A549 (cell line): ENCODE measurements at regions not wholly inside any gene's neighbourhood (a gene's known extent, or its start where the extent isn't known, plus 50 kb on each side); places are given as distances from the start of the nearest gene placed in this dataset.

Experiments used
- ATAC-seq, 2 experiments: fragments of 200-7000 bp in 1 of 2; fragments of >200 bp in 1 of 2; cut with Nextera tagmentation in 1 of 2; cut with Tn5 transposase in 1 of 2; 3 replicates each; pipeline versions ENCODE4 v1.8.0 to v1.9.1; 2018 to 2020; ENCODE audit warnings: mild to moderate bottlenecking in 1 of 2, moderate library complexity in 1 of 2
- CTCF ChIA-PET: fragments of 300-600 bp; sonication (Branson Sonifier 250); formaldehyde crosslinking; extraction: SDS; loops from one replicate; lab custom pipeline; 2021; ENCODE audit warnings: antibody characterized with exemption, inconsistent platforms; lab: Yijun Ruan, JAX
- POLR2A ChIA-PET: fragments of 350-600 bp; formaldehyde crosslinking; extraction: SDS; loops from one replicate; lab custom pipeline; 2021; ENCODE audit warnings: antibody characterized with exemption, inconsistent platforms; lab: Yijun Ruan, JAX
- DNase-seq, 2 experiments: peaks; one replicate each; pipeline versions ENCODE4 v3.0.0 to v3.0.0-alpha.2; 2011 to 2016; ENCODE audit warnings: low read depth in 1 of 2, low spot score in 1 of 2
- FAIRE-seq: peaks from 2 replicates; lab custom pipeline; 2011; peaks lifted over from hg19 to GRCh38; lab: Jason Lieb, UNC
- H3K27ac ChIP-seq, 2 experiments: fragments of >200 bp; sonication (Bioruptor Twin); formaldehyde crosslinking; 3 replicates each; pipeline ENCODE4 v1.5.1; 2016 to 2017
- H3K4me1 ChIP-seq: fragments of >200 bp; sonication (Bioruptor Twin); formaldehyde crosslinking; 3 replicates; pipeline ENCODE4 v1.6.1; 2016
- H3K4me2 ChIP-seq: fragments of >200 bp; sonication (Bioruptor Twin); formaldehyde crosslinking; 3 replicates; pipeline ENCODE4 v1.6.1; 2016
- H3K4me3 ChIP-seq: fragments of >200 bp; sonication (Bioruptor Twin); formaldehyde crosslinking; 3 replicates; pipeline ENCODE4 v1.5.1; 2016
- H3K9me3 ChIP-seq: fragments of >200 bp; sonication (Bioruptor Twin); formaldehyde crosslinking; 3 replicates; pipeline ENCODE4 v1.6.1; 2016
- ATOH8 ChIP-seq: fragments of 250-450 bp; sonication (Bioruptor Pico); IDR thresholded peaks from 2 replicates; pipeline ENCODE4 v1.5.0; 2020; ENCODE audit warnings: low read depth, mild to moderate bottlenecking, moderate library complexity
- CEBPB ChIP-seq, 2 experiments: fragments of >200 bp in 1 of 2; sonication (Bioruptor Twin) in 1 of 2; formaldehyde crosslinking in 1 of 2; IDR thresholded peaks; 2 replicates each; pipeline ENCODE4 v1.6.1; 2012 to 2016
- E2F6 ChIP-seq: IDR thresholded peaks from 2 replicates; pipeline ENCODE4 v1.6.1; 2012; ENCODE audit warnings: low read depth, borderline replicate concordance
- EHMT2 ChIP-seq: fragments of 200-600 bp; sonication (generic); IDR thresholded peaks from 2 replicates; pipeline ENCODE4 v1.6.1; 2016; ENCODE audit warnings: antibody characterized with exemption, low read depth, mild to moderate bottlenecking, moderate library complexity
- EP300 ChIP-seq, 2 experiments: fragments of >200 bp; sonication (Bioruptor Twin); formaldehyde crosslinking; IDR thresholded peaks; 2 replicates in 1 of 2; 3 replicates in 1 of 2; pipeline ENCODE4 v1.6.1; 2016 to 2017
- FOSL2 ChIP-seq, 2 experiments: fragments of 450-650 bp in 1 of 2; fragments of >200 bp in 1 of 2; sonication (Bioruptor Twin) in 1 of 2; formaldehyde crosslinking; IDR thresholded peaks; 2 replicates each; pipeline versions ENCODE4 v1.5.0 to v1.6.1; 2016 to 2020; ENCODE audit warnings: mild to moderate bottlenecking in 1 of 2, moderate library complexity in 1 of 2
- FOXS1 ChIP-seq: fragments of 250-450 bp; sonication (Bioruptor Pico); IDR thresholded peaks from 2 replicates; pipeline ENCODE4 v1.5.0; 2020; ENCODE audit warnings: mild to moderate bottlenecking, moderate library complexity
- GATA3 ChIP-seq: IDR thresholded peaks from 2 replicates; pipeline ENCODE4 v1.6.1; 2012; ENCODE audit warnings: borderline replicate concordance
- HOXA7 ChIP-seq: fragments of 250-450 bp; sonication (Bioruptor Pico); IDR thresholded peaks from 2 replicates; pipeline ENCODE4 v1.5.0; 2020; ENCODE audit warnings: mild to moderate bottlenecking, moderate library complexity
- JUNB ChIP-seq: fragments of >200 bp; sonication (Bioruptor Twin); formaldehyde crosslinking; IDR thresholded peaks from 2 replicates; pipeline ENCODE4 v1.6.1; 2016
- NPAS2 ChIP-seq: fragments of 250-450 bp; sonication (Bioruptor Pico); IDR thresholded peaks from 2 replicates; pipeline ENCODE4 v1.8.0; 2022; ENCODE audit warnings: mild to moderate bottlenecking, moderate library complexity, borderline replicate concordance
- REST ChIP-seq: fragments of 200-600 bp; sonication (generic); IDR thresholded peaks from 2 replicates; pipeline ENCODE4 v1.6.1; 2016; ENCODE audit warnings: antibody characterized with exemption, mild to moderate bottlenecking, moderate library complexity
- SREBF2 ChIP-seq: fragments of 450-650 bp; IDR thresholded peaks from 2 replicates; pipeline ENCODE4 v1.6.1; 2014; ENCODE audit warnings: mild to moderate bottlenecking, moderate library complexity
- TFCP2L1 ChIP-seq: fragments of 250-450 bp; sonication (Bioruptor Pico); IDR thresholded peaks from 2 replicates; pipeline ENCODE4 v1.5.0; 2021; ENCODE audit warnings: mild to moderate bottlenecking
- ZNF302 ChIP-seq: fragments of 250-450 bp; sonication (Bioruptor Pico); IDR thresholded peaks from 2 replicates; pipeline ENCODE4 v1.9.0; 2021; ENCODE audit warnings: inconsistent platforms, mild to moderate bottlenecking, moderate library complexity
- WGBS: methylation state at CpG from one replicate; pipeline ENCODE4 v1.1.6; 2017; ENCODE audit errors: missing lambda C conversion rate; 5-methylcytosine and 5-hydroxymethylcytosine counted together

GRCh38 chr21:26391166-26391565 lies 181.9 kb downstream of the CYYR1 start:
- Histone ChIP-seq H3K4me1 (peaks cover 23% of the 10 kb centered on the region), H3K4me2 (no peak overlapping the region; the same call in 2 of the 3 replicates)
- peak in 1 of 2 experiments; percentile 13 for DNase-seq
- POLR2A ChIA-PET = no interaction called here
- FAIRE-seq = no peak
- no peak for TF ChIP-seq E2F6
- TF ChIP-seq NPAS2 (CRISPR knock-in tag) = no peak
- TF ChIP-seq JUNB = no peak
- TF ChIP-seq, all 56 proteins: peak for 0
- CTCF ChIA-PET = interaction anchor here (0.5 to 1.5 kb wide), 2 partner anchors 13 to 208 kb away, joined by 3 to 4 read pairs; no protein-coding TSS in a partner anchor
- ATAC-seq = no peak
- no peaks in the 10 kb centered on the region for H3K9me3 ChIP-seq
- H3K27ac ChIP-seq = peak overlapping the region; percentile 48 to 75; a peak in 5 of 6 replicates
- WGBS = 75% methylated on average over 2 of the region's 2 CpGs
- H3K4me3 ChIP-seq = no peak overlapping the region

- 1% methylated on average over 6 of the region's 6 CpGs for WGBS
- no peak for TF ChIP-seq TFCP2L1
- peak in 1 of 2 experiments; percentile 23; a peak in 1 of 5 replicates for TF ChIP-seq EP300 (IDR thresholded peaks at IDR 0.05)
- no peak; the same call in 1 of the 2 replicates for TF ChIP-seq FOSL2 (IDR thresholded peaks at IDR 0.05)
- TF ChIP-seq FOSL2 (CRISPR knock-in tag; IDR thresholded peaks at IDR 0.05) = peak; percentile 19; the same call in 1 of the 2 replicates
- peak; percentile 37; the same call in 1 of the 2 replicates for TF ChIP-seq JUNB
- TF ChIP-seq GATA3 = peak; percentile 60
- ATAC-seq (peak; percentile 84 to 87), DNase-seq (peak; percentile 10 to 75), FAIRE-seq (no peak)
- ChIA-PET CTCF (no interaction called here), POLR2A (no interaction called here)
- Histone ChIP-seq H3K4me3 (no peak overlapping the region), H3K4me1 (peaks cover 23% of the 10 kb centered on the region), H3K27ac (peak overlapping the region; percentile 72 to 75), H3K4me2 (peak overlapping the region; percentile 70), H3K9me3 (no peaks in the 10 kb centered on the region)
Measured at GRCh38 chr21:26389971-26390641, 183.0 kb downstream of the CYYR1 start.

- Histone ChIP-seq H3K4me2 (peak overlapping the region; percentile 70), H3K4me3 (no peak overlapping the region), H3K9me3 (no peaks in the 10 kb centered on the region), H3K4me1 (peaks cover 23% of the 10 kb centered on the region), H3K27ac (peak overlapping the region; percentile 59 to 75; a peak in 5 of 6 replicates)
- ChIA-PET CTCF (no interaction called here), POLR2A (interaction anchor here (1.0 kb wide), 1 partner anchor 17 kb away, joined by 3 read pairs; no protein-coding TSS in a partner anchor)
- FAIRE-seq (no peak), DNase-seq (peak; percentile 2 to 41), ATAC-seq (0 out of 6 replicates have a peak, but pooled peaks of 1 of the 2 experiments have one; percentile 41)
- WGBS = 29% methylated on average over 1 of the region's 1 CpG
- TF ChIP-seq CEBPB (IDR thresholded peaks at IDR 0.05) = peak in 1 of 2 experiments; percentile 21; a peak in 1 of 4 replicates
- no peak for TF ChIP-seq ATOH8
- no peak for TF ChIP-seq FOSL2 (IDR thresholded peaks at IDR 0.05)
- TF ChIP-seq FOSL2 (CRISPR knock-in tag; IDR thresholded peaks at IDR 0.05) = peak; percentile 11; the same call in 1 of the 2 replicates
Measured at GRCh38 chr21:26388731-26389231, 184.3 kb downstream of the CYYR1 start.

- peaks cover 21% of the 10 kb centered on the region for H3K4me1 ChIP-seq
- 82% methylated on average over 3 of the region's 3 CpGs for WGBS
- H3K9me3 ChIP-seq = no peaks in the 10 kb centered on the region
- no peak overlapping the region for H3K4me2 ChIP-seq
- TF ChIP-seq HOXA7 (no peak), FOXS1 (CRISPR knock-in tag) (no peak), REST (no peak), EHMT2 (no peak), CEBPB (IDR thresholded peaks at IDR 0.05) (no peak), ZNF302 (no peak), SREBF2 (no peak)
- no peak for FAIRE-seq
- H3K4me3 ChIP-seq = no peak overlapping the region
- no peak for ATAC-seq
- H3K27ac ChIP-seq = no peak overlapping the region
- POLR2A ChIA-PET = no interaction called here
- no peak for DNase-seq
- CTCF ChIA-PET = no interaction called here
Measured at GRCh38 chr21:26385721-26386120, 187.4 kb downstream of the CYYR1 start.
